ENCODE measurements at regions not wholly inside any gene's neighbourhood (a gene's known extent, or its start where the extent isn't known, plus 50 kb on each side); places are given as distances from the start of the nearest gene placed in this dataset.
A peak's percentile ranks its signal among the peaks of the same experiment; 100 is the strongest.

GRCh38 chr14:101228949-101229541 lies 325.5 kb upstream of the RTL1 start:
- Histone ChIP-seq H3K9me3 (ENCODE audit: control insufficient read depth in 4 of 4, insufficient read depth in 3 of 4, low read length in 3 of 4) (no peaks in the 10 kb centered on the region), H3K9ac (ENCODE audit: insufficient read depth in 1 of 2, low read length in 2 of 2) (no peak overlapping the region), H3K4me3 (no peak overlapping the region), H3K4me1 (ENCODE audit: control insufficient read depth in 5 of 5, insufficient read depth in 5 of 5, low read length in 5 of 5) (peaks cover 0 to 73% (median 18%) of the 10 kb centered on the region in 5 donors), H3K27me3 (ENCODE audit: control insufficient read depth in 3 of 3, insufficient read depth in 3 of 3, low read length in 2 of 3) (no peaks in the 10 kb centered on the region), H3K27ac (ENCODE audit: low read depth in 1 of 2, low read length in 1 of 2) (no peak overlapping the region), H3K36me3 (ENCODE audit: control insufficient read depth in 4 of 4, insufficient read depth in 4 of 4, low read length in 4 of 4) (no peaks in the 10 kb centered on the region)
- WGBS, 2 donors = 87 to 91% methylated on average over 17 of the region's 17 CpGs
- ATAC-seq (ENCODE audit: insufficient read depth, low FRiP score) (no peak), DNase-seq (peak in 1 of 3 donors; percentile 30)
- no peak for TF ChIP-seq CTCF (IDR thresholded peaks at IDR 0.05; ENCODE audit: control extremely low read depth, extremely low read depth)

GRCh38 chr14:101229666-101230065 lies 326.1 kb upstream of the RTL1 start:
- DNase-seq (peak in 1 of 3 donors; percentile 12), ATAC-seq (ENCODE audit: insufficient read depth, low FRiP score) (no peak)
- H3K27me3 ChIP-seq (ENCODE audit: control insufficient read depth in 3 of 3, insufficient read depth in 3 of 3, low read length in 2 of 3) = no peaks in the 10 kb centered on the region
- no peak overlapping the region for H3K4me3 ChIP-seq
- H3K9me3 ChIP-seq (ENCODE audit: control insufficient read depth in 4 of 4, insufficient read depth in 3 of 4, low read length in 3 of 4) = no peaks in the 10 kb centered on the region
- H3K27ac ChIP-seq (ENCODE audit: low read depth in 1 of 2, low read length in 1 of 2) = no peak overlapping the region
- 71 to 86% methylated on average over 15 to 18 of the region's 27 CpGs for WGBS, 2 donors
- no peak overlapping the region for H3K9ac ChIP-seq (ENCODE audit: insufficient read depth in 1 of 2, low read length in 2 of 2)
- no peak for TF ChIP-seq CTCF (IDR thresholded peaks at IDR 0.05; ENCODE audit: control extremely low read depth, extremely low read depth)
- H3K4me1 ChIP-seq (ENCODE audit: control insufficient read depth in 5 of 5, insufficient read depth in 5 of 5, low read length in 5 of 5) = peaks cover 0 to 71% (median 13%) of the 10 kb centered on the region in 5 donors
- H3K36me3 ChIP-seq (ENCODE audit: control insufficient read depth in 4 of 4, insufficient read depth in 4 of 4, low read length in 4 of 4) = no peaks in the 10 kb centered on the region

- no peak for ATAC-seq (ENCODE audit: insufficient read depth, low FRiP score)
- 85 to 90% methylated on average over 13 to 15 of the region's 15 CpGs for WGBS, 2 donors
- no peak overlapping the region for H3K4me3 ChIP-seq
Observed at GRCh38 chr14:101230161-101230850, 326.8 kb upstream of the RTL1 start.

More at GRCh38 chr14:101230161-101230850, 326.8 kb upstream of the RTL1 start:
- H3K4me1 ChIP-seq (ENCODE audit: control insufficient read depth in 5 of 5, insufficient read depth in 5 of 5, low read length in 5 of 5) = peaks cover 0 to 69% (median 8%) of the 10 kb centered on the region in 5 donors
- no peaks in the 10 kb centered on the region for H3K9me3 ChIP-seq (ENCODE audit: control insufficient read depth in 4 of 4, insufficient read depth in 3 of 4, low read length in 3 of 4)
- H3K27me3 ChIP-seq (ENCODE audit: control insufficient read depth in 3 of 3, insufficient read depth in 3 of 3, low read length in 2 of 3) = no peaks in the 10 kb centered on the region
- DNase-seq = peak in 2 of 3 donors; percentile 26 to 38
- H3K27ac ChIP-seq (ENCODE audit: low read depth in 1 of 2, low read length in 1 of 2) = no peak overlapping the region
- no peak for TF ChIP-seq CTCF (IDR thresholded peaks at IDR 0.05; ENCODE audit: control extremely low read depth, extremely low read depth)
- no peak overlapping the region for H3K9ac ChIP-seq (ENCODE audit: insufficient read depth in 1 of 2, low read length in 2 of 2)
- H3K36me3 ChIP-seq (ENCODE audit: control insufficient read depth in 4 of 4, insufficient read depth in 4 of 4, low read length in 4 of 4) = no peaks in the 10 kb centered on the region
